CD4-positive, alpha-beta T cell (primary cell): ENCODE measurements at regions not wholly inside any gene's neighbourhood (a gene's known extent, or its start where the extent isn't known, plus 50 kb on each side); places are given as distances from the start of the nearest gene placed in this dataset.

Experiments
- ATAC-seq: fragments of 200-7000 bp; cut with Tn5 transposase; one replicate; pipeline ENCODE4 v1.10.0; 2022; ENCODE audit warnings: mild to moderate bottlenecking; ENCODE audit not compliant: poor library complexity
- CTCF ChIA-PET: fragments of 350-600 bp; sonication (Branson Sonifier 250); formaldehyde crosslinking; loops from one replicate; lab custom pipeline; 2021; ENCODE audit warnings: antibody characterized with exemption, inconsistent platforms; lab: Charles Lee
- POLR2A ChIA-PET: fragments of 350-600 bp; sonication (Branson Sonifier 250); formaldehyde crosslinking; loops from one replicate; lab custom pipeline; 2021; ENCODE audit warnings: antibody characterized with exemption, inconsistent platforms; lab: Charles Lee
- DNase-seq, 14 experiments: peaks; one replicate each; pipeline ENCODE4 v3.0.0-alpha.2; 2013 to 2020; ENCODE audit warnings: mixed read lengths in 2 of 14
- H3K27ac ChIP-seq, 2 donors: one replicate each; pipeline versions ENCODE4 v1.5.1 to v1.7.0; 2013; ENCODE audit warnings: low read length in 2 of 2, low read depth in 1 of 2, mild to moderate bottlenecking in 1 of 2
- H3K27me3 ChIP-seq, 2 experiments: 1 replicate in 1 of 2; 2 replicates in 1 of 2; pipeline versions ENCODE4 v1.6.1 to v1.7.0; 2013; ENCODE audit warnings: low read length in 2 of 2, control low read depth in 1 of 2, mild to moderate bottlenecking in 1 of 2, moderate library complexity in 1 of 2; ENCODE audit not compliant: insufficient read depth in 2 of 2, control insufficient read depth in 1 of 2
- H3K36me3 ChIP-seq: one replicate; pipeline ENCODE4 v1.6.1; 2013; ENCODE audit warnings: low read length, control low read depth; ENCODE audit not compliant: insufficient read depth
- H3K4me1 ChIP-seq: one replicate; pipeline ENCODE4 v1.6.1; 2013; ENCODE audit warnings: low read length, control low read depth; ENCODE audit not compliant: insufficient read depth
- H3K4me3 ChIP-seq: one replicate; pipeline ENCODE4 v1.5.1; 2013; ENCODE audit warnings: mild to moderate bottlenecking, low read length, moderate library complexity
- H3K9me3 ChIP-seq, 2 experiments: 1 replicate in 1 of 2; 2 replicates in 1 of 2; pipeline versions ENCODE4 v1.6.1 to v1.7.0; 2013; ENCODE audit warnings: low read length in 2 of 2, mild to moderate bottlenecking in 2 of 2, control low read depth in 1 of 2, moderate library complexity in 1 of 2; ENCODE audit not compliant: control insufficient read depth in 1 of 2, insufficient read depth in 1 of 2
- H3K27ac Mint-ChIP-seq: one replicate; pipeline ENCODE4 v1.8.0; 2020; ENCODE audit warnings: mixed read lengths
- H3K27me3 Mint-ChIP-seq: one replicate; pipeline ENCODE4 v1.8.0; 2021; ENCODE audit warnings: mixed read lengths
- H3K36me3 Mint-ChIP-seq: one replicate; pipeline ENCODE4 v1.8.0; 2021; ENCODE audit warnings: low read depth, mixed read lengths
- H3K4me1 Mint-ChIP-seq: one replicate; pipeline ENCODE4 v1.8.0; 2021; ENCODE audit warnings: low read depth, mixed read lengths
- H3K4me3 Mint-ChIP-seq: one replicate; pipeline ENCODE4 v1.8.0; 2020; ENCODE audit warnings: mild to moderate bottlenecking, mixed read lengths
- H3K9me3 Mint-ChIP-seq: one replicate; pipeline ENCODE4 v1.8.0; 2020; ENCODE audit warnings: mixed read lengths
- intact Hi-C, 2 experiments: fragments of 100-400 bp; cut with DNase I in 1 of 2; cut with micrococcal nuclease in 1 of 2; formaldehyde crosslinking; loops; one replicate each; pipeline versions ENCODE4 v1.15.1 to v1.9.0; 2023 to 2025; cut with DNase I, micrococcal nuclease
- TF ChIP-seq, protein P1 (sequence below): fragments of 200-600 bp; IDR thresholded peaks from one replicate; pipeline ENCODE4 v1.8.0; 2022; ENCODE audit warnings: antibody characterized with exemption, mild to moderate bottlenecking

DNA sequence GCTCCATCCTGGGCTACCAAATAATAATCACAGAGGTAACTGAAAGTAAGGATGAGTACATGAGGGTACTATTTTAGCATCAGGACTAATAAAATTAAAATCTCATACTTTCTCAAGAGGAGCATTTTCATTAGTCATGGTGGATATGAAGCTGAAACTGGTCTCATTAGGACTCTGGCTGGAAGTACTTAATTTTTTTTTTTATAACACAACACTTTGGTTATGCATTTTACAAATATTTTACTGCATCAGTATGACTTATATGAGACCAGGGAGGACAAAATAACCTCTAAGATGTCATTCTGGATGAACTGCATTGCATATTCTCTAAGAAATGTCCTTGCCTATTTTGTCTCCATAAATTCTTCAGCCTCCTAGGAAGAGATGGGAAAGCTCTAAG is 290.9 kb downstream of the HLX start:
- no peaks in the 10 kb centered on the region for H3K4me1 ChIP-seq
- H3K4me3 Mint-ChIP-seq, result no peak overlapping the region
- no peaks in the 10 kb centered on the region for H3K36me3 Mint-ChIP-seq
- H3K4me1 Mint-ChIP-seq, result no peaks in the 10 kb centered on the region
- CTCF ChIA-PET, result no interaction called here
- H3K9me3 ChIP-seq, result no peaks in the 10 kb centered on the region
- no peak overlapping the region for H3K27ac ChIP-seq
- POLR2A ChIA-PET, result no interaction called here
- no peak for DNase-seq
- no peak overlapping the region for H3K27ac Mint-ChIP-seq
- TF ChIP-seq, protein P1, sequence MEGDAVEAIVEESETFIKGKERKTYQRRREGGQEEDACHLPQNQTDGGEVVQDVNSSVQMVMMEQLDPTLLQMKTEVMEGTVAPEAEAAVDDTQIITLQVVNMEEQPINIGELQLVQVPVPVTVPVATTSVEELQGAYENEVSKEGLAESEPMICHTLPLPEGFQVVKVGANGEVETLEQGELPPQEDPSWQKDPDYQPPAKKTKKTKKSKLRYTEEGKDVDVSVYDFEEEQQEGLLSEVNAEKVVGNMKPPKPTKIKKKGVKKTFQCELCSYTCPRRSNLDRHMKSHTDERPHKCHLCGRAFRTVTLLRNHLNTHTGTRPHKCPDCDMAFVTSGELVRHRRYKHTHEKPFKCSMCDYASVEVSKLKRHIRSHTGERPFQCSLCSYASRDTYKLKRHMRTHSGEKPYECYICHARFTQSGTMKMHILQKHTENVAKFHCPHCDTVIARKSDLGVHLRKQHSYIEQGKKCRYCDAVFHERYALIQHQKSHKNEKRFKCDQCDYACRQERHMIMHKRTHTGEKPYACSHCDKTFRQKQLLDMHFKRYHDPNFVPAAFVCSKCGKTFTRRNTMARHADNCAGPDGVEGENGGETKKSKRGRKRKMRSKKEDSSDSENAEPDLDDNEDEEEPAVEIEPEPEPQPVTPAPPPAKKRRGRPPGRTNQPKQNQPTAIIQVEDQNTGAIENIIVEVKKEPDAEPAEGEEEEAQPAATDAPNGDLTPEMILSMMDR, result no peak
- no peaks in the 10 kb centered on the region for H3K27me3 Mint-ChIP-seq
- H3K9me3 Mint-ChIP-seq, result peaks cover 2% of the 10 kb centered on the region
- intact Hi-C loops, result no loop called here
- H3K4me3 ChIP-seq, result no peak overlapping the region
- H3K27me3 ChIP-seq, result no peaks in the 10 kb centered on the region
- no peak for ATAC-seq
- no peaks in the 10 kb centered on the region for H3K36me3 ChIP-seq

DNA sequence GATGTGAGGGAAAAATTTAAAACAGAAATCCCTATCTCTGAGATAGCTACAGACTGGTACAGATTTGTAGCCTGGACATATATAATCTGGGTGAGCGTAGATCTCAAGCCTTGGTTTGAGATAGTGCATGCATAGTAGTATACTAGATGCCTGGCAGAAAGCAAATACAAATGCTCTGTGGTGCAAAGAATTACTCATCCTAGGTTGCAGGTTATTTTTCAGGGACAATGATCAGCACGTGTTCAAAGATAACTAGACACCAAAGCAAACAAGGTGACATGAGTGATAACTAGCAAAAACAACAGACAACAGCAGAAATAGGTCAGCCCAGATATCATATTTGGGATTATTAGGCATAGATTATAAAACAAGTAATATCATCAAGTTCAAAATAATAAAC is 292.5 kb downstream of the HLX start:
- H3K4me3 Mint-ChIP-seq, result no peak overlapping the region
- Histone ChIP-seq H3K36me3 (no peaks in the 10 kb centered on the region), H3K4me1 (no peaks in the 10 kb centered on the region), H3K27ac (no peak overlapping the region), H3K4me3 (no peak overlapping the region), H3K9me3 (no peaks in the 10 kb centered on the region), H3K27me3 (no peaks in the 10 kb centered on the region)
- TF ChIP-seq, protein P1, result no peak
- ATAC-seq (no peak), DNase-seq (no peak)
- no peaks in the 10 kb centered on the region for H3K36me3 Mint-ChIP-seq
- CTCF ChIA-PET, result no interaction called here
- no peak overlapping the region for H3K27ac Mint-ChIP-seq
- intact Hi-C loops, result no loop called here
- POLR2A ChIA-PET, result no interaction called here
- H3K4me1 Mint-ChIP-seq, result no peaks in the 10 kb centered on the region
- no peaks in the 10 kb centered on the region for H3K27me3 Mint-ChIP-seq
- peaks cover 2% of the 10 kb centered on the region for H3K9me3 Mint-ChIP-seq

DNA sequence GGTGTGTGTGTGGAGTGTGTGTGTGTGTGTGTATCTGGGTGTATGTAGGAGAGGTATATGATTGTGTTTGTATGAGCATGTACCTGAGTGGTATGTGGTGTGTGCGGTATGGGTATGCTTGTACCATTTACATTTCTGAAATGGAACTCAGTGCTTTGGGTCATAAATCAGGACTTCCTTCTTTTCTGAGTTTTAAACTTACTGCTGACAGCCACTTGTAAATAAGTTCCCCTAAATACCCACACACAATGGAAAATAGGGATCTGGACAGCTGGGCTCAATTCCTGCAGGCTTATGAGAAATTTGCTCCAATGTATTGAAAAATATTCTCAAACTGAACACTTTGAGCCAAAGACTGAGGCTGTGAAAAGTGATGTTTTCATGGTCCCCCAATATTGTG is 293.6 kb downstream of the HLX start:
- H3K9me3 ChIP-seq, result no peaks in the 10 kb centered on the region
- ChIA-PET POLR2A (no interaction called here), CTCF (no interaction called here)
- no peaks in the 10 kb centered on the region for H3K4me1 Mint-ChIP-seq
- no peaks in the 10 kb centered on the region for H3K27me3 ChIP-seq
- TF ChIP-seq, protein P1, result no peak
- H3K9me3 Mint-ChIP-seq, result peaks cover 2% of the 10 kb centered on the region
- no peaks in the 10 kb centered on the region for H3K36me3 ChIP-seq
- DNase-seq (no peak), ATAC-seq (no peak)
- no peak overlapping the region for H3K4me3 ChIP-seq
- no peaks in the 10 kb centered on the region for H3K27me3 Mint-ChIP-seq
- intact Hi-C loops, result no loop called here
- H3K27ac ChIP-seq, result no peak overlapping the region
- H3K27ac Mint-ChIP-seq, result no peak overlapping the region
- no peak overlapping the region for H3K4me3 Mint-ChIP-seq
- H3K4me1 ChIP-seq, result no peaks in the 10 kb centered on the region
- H3K36me3 Mint-ChIP-seq, result no peaks in the 10 kb centered on the region
